Activated CD8-positive, alpha-beta T cell treated with anti-CD3 and anti-CD28 coated beads for 36 hours (primary cell): ENCODE measurements at regions not wholly inside any gene's neighbourhood (a gene's known extent, or its start where the extent isn't known, plus 50 kb on each side); places are given as distances from the start of the nearest gene placed in this dataset.

ENCODE experiments used
- ATAC-seq: fragments of 200-7000 bp; cut with Tn5 transposase; one replicate; pipeline ENCODE4 v1.10.0; 2021; ENCODE audit warnings: mild to moderate bottlenecking, moderate library complexity
- CTCF ChIA-PET: fragments of 350-600 bp; sonication (Branson Sonifier 250); formaldehyde crosslinking; loops from one replicate; lab custom pipeline; 2021; ENCODE audit warnings: antibody characterized with exemption; lab: Charles Lee
- POLR2A ChIA-PET: fragments of 350-600 bp; sonication (Branson Sonifier 250); formaldehyde crosslinking; loops from one replicate; lab custom pipeline; 2021; ENCODE audit warnings: antibody characterized with exemption; lab: Charles Lee
- DNase-seq: peaks from one replicate; pipeline ENCODE4 v3.0.0-alpha.2; 2020
- H3K27ac Mint-ChIP-seq: one replicate; pipeline ENCODE4 v1.8.0; 2021; ENCODE audit warnings: mild to moderate bottlenecking, mixed read lengths
- H3K27me3 Mint-ChIP-seq: one replicate; pipeline ENCODE4 v1.8.0; 2021; ENCODE audit warnings: mixed read lengths
- H3K36me3 Mint-ChIP-seq: one replicate; pipeline ENCODE4 v1.8.0; 2021; ENCODE audit warnings: low read depth, mixed read lengths
- H3K4me1 Mint-ChIP-seq: one replicate; pipeline ENCODE4 v1.8.0; 2021; ENCODE audit warnings: low read depth, mixed read lengths
- H3K4me3 Mint-ChIP-seq: one replicate; pipeline ENCODE4 v1.8.0; 2021; ENCODE audit warnings: mild to moderate bottlenecking, moderate library complexity, mixed read lengths
- H3K9me3 Mint-ChIP-seq: one replicate; pipeline ENCODE4 v1.8.0; 2021; ENCODE audit warnings: mixed read lengths
- CTCF ChIP-seq: fragments of 200-600 bp; IDR thresholded peaks from one replicate; pipeline ENCODE4 v1.8.0; 2022; ENCODE audit warnings: antibody characterized with exemption, mild to moderate bottlenecking
- intact Hi-C: fragments of 100-400 bp; cut with micrococcal nuclease; formaldehyde crosslinking; loops from one replicate; pipeline ENCODE4 v1.10.0; 2022

- Mint-ChIP-seq H3K36me3 (no peaks in the 10 kb centered on the region), H3K4me1 (no peaks in the 10 kb centered on the region), H3K9me3 (no peaks in the 10 kb centered on the region), H3K4me3 (no peak overlapping the region), H3K27me3 (peaks cover 2% of the 10 kb centered on the region), H3K27ac (no peak overlapping the region)
- ChIA-PET POLR2A (no interaction called here), CTCF (no interaction called here)
- DNase-seq (no peak), ATAC-seq (no peak)
- intact Hi-C loops = no loop called here
- TF ChIP-seq CTCF = no peak
Measured at GRCh38 chr5:124859027-124859426, 112.6 kb upstream of the ZNF608 start.

- no peak for ATAC-seq
- Mint-ChIP-seq H3K27me3 (peaks cover 2% of the 10 kb centered on the region), H3K27ac (no peak overlapping the region), H3K4me1 (no peaks in the 10 kb centered on the region), H3K9me3 (no peaks in the 10 kb centered on the region), H3K4me3 (no peak overlapping the region), H3K36me3 (no peaks in the 10 kb centered on the region)
- intact Hi-C loops = no loop called here
- DNase-seq = no peak
- ChIA-PET POLR2A (no interaction called here), CTCF (no interaction called here)
- TF ChIP-seq CTCF = no peak
Measured at GRCh38 chr5:124859556-124860290, 113.3 kb upstream of the ZNF608 start.

- Mint-ChIP-seq H3K36me3 (no peaks in the 10 kb centered on the region), H3K27me3 (peaks cover 2% of the 10 kb centered on the region), H3K9me3 (no peaks in the 10 kb centered on the region), H3K27ac (no peak overlapping the region), H3K4me3 (no peak overlapping the region), H3K4me1 (no peaks in the 10 kb centered on the region)
- ChIA-PET POLR2A (no interaction called here), CTCF (no interaction called here)
- DNase-seq = no peak
- no peak for ATAC-seq
- no peak for TF ChIP-seq CTCF
- intact Hi-C loops = no loop called here
Measured at GRCh38 chr5:124860291-124860655, 113.8 kb upstream of the ZNF608 start.

- H3K4me3 Mint-ChIP-seq = no peak overlapping the region
Measured at GRCh38 chr5:124865066-124865465, 118.6 kb upstream of the ZNF608 start.

More at GRCh38 chr5:124865066-124865465, 118.6 kb upstream of the ZNF608 start:
- ChIA-PET POLR2A (no interaction called here), CTCF (no interaction called here)
- TF ChIP-seq CTCF = no peak
- intact Hi-C loops = no loop called here
- no peaks in the 10 kb centered on the region for H3K9me3 Mint-ChIP-seq
- H3K27me3 Mint-ChIP-seq = no peaks in the 10 kb centered on the region
- no peak overlapping the region for H3K27ac Mint-ChIP-seq
- no peaks in the 10 kb centered on the region for H3K36me3 Mint-ChIP-seq
- DNase-seq (no peak), ATAC-seq (no peak)
- H3K4me1 Mint-ChIP-seq = peaks cover 9% of the 10 kb centered on the region
